BJ (cell line): ENCODE measurements at regions not wholly inside any gene's neighbourhood (a gene's known extent, or its start where the extent isn't known, plus 50 kb on each side); places are given as distances from the start of the nearest gene placed in this dataset.

Experiments
- CTCF ChIA-PET: fragments of 350-600 bp; formaldehyde crosslinking; extraction: SDS; loops from one replicate; lab custom pipeline; 2021; ENCODE audit warnings: antibody characterized with exemption, inconsistent platforms; lab: Yijun Ruan, JAX
- POLR2A ChIA-PET: fragments of 300-600 bp; sonication (Branson Sonifier 250); formaldehyde crosslinking; extraction: SDS; loops from one replicate; lab custom pipeline; 2021; ENCODE audit warnings: antibody characterized with exemption; lab: Charles Lee
- DNase-seq: peaks from one replicate; pipeline ENCODE4 v3.0.0-alpha.2; 2011; ENCODE audit warnings: low read depth
- H3K27me3 ChIP-seq: 2 replicates; pipeline ENCODE4 v1.6.0; 2011; ENCODE audit warnings: low read length; ENCODE audit not compliant: control insufficient read depth, insufficient read depth
- H3K36me3 ChIP-seq: 2 replicates; pipeline ENCODE4 v1.5.1; 2011; ENCODE audit warnings: low read length; ENCODE audit not compliant: control insufficient read depth, insufficient read depth
- H3K4me3 ChIP-seq: 2 replicates; pipeline ENCODE4 v1.5.1; 2011; ENCODE audit warnings: low read depth, mild to moderate bottlenecking, control low read depth, low read length
- CTCF ChIP-seq: IDR thresholded peaks from 2 replicates; pipeline ENCODE4 v1.5.1; 2011; ENCODE audit warnings: low read depth, mild to moderate bottlenecking, control low read depth, inconsistent platforms, low read length, moderate library complexity; ENCODE audit not compliant: insufficient read depth

- H3K27me3 ChIP-seq, result no peaks in the 10 kb centered on the region
- no peak for DNase-seq
- no peak overlapping the region for H3K4me3 ChIP-seq
- no peak for TF ChIP-seq CTCF
- POLR2A ChIA-PET, result no interaction called here
- CTCF ChIA-PET, result interaction anchor here (0.6 kb wide), 1 partner anchor 1644 kb away, joined by 3 read pairs; no protein-coding TSS in a partner anchor
- H3K36me3 ChIP-seq, result no peaks in the 10 kb centered on the region
Measured at GRCh38 chr2:104716061-104716460, 137.9 kb upstream of the POU3F3 start.

DNA sequence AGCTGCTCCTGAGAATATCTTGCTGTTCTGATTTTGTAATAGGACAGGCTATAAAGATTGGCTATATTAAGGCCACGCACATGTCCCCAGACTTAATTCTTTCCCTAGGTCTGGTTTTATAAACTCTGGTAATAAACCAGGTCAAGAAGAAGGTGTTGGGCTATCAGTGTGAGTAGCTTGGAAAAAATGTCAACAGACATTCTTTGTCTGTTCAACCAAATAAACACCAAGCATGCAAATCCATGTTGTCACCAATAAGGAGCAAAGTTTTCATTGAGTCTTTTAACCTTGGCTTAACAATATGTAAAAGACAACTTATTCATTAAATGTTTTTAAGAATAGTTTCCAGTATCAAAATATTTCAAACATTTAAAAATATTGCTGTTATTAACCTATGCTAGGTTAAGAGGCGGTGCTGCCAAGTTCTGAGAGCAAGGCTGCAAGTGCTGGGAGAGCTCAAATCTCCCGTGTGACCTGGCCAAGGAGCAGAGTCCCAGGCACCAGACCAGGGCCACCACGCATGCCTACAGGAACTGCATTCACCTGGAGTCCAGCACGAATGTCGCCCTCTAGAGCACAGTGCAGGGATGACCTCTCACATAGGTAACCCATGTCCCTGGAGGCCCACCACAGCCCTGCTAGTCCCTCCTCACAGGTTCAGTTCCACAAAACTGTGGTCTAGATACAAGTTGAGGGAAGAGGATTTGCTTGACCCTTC lies 120.5 kb upstream of the POU3F3 start:
- ChIA-PET POLR2A (no interaction called here), CTCF (interaction anchor here (0.6 kb wide), 1 partner anchor 270 kb away, joined by 3 read pairs; no protein-coding TSS in a partner anchor)
- H3K4me3 ChIP-seq, result no peak overlapping the region
- no peaks in the 10 kb centered on the region for H3K36me3 ChIP-seq
- no peaks in the 10 kb centered on the region for H3K27me3 ChIP-seq
- no peak for DNase-seq
- no peak for TF ChIP-seq CTCF

- ChIA-PET POLR2A (no interaction called here), CTCF (no interaction called here)
- Histone ChIP-seq H3K36me3 (no peaks in the 10 kb centered on the region), H3K27me3 (no peaks in the 10 kb centered on the region), H3K4me3 (no peak overlapping the region)
- DNase-seq, result no peak
- TF ChIP-seq CTCF, result no peak
Measured at GRCh38 chr2:104734937-104735586, 118.9 kb upstream of the POU3F3 start.

DNA sequence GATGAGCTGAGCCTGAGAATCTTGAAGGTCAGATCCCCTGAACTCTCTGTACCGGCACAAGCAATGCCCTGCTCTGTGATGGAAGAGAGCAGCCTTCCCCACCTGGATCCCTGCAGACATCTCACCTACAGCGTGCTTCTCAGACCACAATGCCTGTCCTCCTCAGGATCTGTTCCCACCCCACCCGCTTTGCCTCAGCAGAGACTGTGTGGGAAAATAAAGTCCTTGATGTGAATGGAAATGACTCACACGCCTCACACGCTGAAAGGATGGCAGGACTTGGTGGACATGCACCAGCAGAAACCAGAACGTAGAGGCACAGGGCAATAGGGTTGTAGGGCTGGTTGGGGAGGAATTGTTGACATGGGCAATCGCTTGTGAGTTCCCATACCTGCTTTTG lies 117.9 kb upstream of the POU3F3 start:
- no peak for DNase-seq
- ChIA-PET CTCF (no interaction called here), POLR2A (no interaction called here)
- H3K36me3 ChIP-seq, result no peaks in the 10 kb centered on the region
- H3K27me3 ChIP-seq, result no peaks in the 10 kb centered on the region
- no peak for TF ChIP-seq CTCF
- no peak overlapping the region for H3K4me3 ChIP-seq

DNA sequence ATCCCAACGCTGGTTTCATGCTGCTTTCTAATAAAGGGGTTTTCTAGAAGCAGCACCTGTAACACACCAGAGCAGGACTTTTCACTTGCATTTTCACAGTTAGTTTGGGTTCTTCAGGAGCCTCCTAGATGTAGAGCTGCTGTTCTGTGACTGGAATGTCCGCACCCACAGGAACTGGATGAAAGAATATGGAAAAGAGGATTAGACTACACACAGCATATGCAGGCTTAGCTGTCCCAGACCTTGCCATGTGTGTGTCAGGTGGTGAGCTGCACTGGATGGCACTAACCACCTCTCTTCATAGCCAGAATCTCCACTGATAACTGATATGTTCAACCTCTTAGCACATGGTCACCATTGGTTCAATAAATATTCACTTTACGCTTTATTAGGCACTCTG lies 112.1 kb upstream of the POU3F3 start:
- CTCF ChIA-PET, result no interaction called here
- Histone ChIP-seq H3K4me3 (no peak overlapping the region), H3K27me3 (no peaks in the 10 kb centered on the region), H3K36me3 (no peaks in the 10 kb centered on the region)
- POLR2A ChIA-PET, result no interaction called here
- no peak for DNase-seq
- TF ChIP-seq CTCF, result no peak
